ENCODE measurements at regions not wholly inside any gene's neighbourhood (a gene's known extent, or its start where the extent isn't known, plus 50 kb on each side); places are given as distances from the start of the nearest gene placed in this dataset.

GRCh38 chr7:33757050-33757449 is 148.3 kb upstream of the BMPER start:
- TF ChIP-seq, protein P1, sequence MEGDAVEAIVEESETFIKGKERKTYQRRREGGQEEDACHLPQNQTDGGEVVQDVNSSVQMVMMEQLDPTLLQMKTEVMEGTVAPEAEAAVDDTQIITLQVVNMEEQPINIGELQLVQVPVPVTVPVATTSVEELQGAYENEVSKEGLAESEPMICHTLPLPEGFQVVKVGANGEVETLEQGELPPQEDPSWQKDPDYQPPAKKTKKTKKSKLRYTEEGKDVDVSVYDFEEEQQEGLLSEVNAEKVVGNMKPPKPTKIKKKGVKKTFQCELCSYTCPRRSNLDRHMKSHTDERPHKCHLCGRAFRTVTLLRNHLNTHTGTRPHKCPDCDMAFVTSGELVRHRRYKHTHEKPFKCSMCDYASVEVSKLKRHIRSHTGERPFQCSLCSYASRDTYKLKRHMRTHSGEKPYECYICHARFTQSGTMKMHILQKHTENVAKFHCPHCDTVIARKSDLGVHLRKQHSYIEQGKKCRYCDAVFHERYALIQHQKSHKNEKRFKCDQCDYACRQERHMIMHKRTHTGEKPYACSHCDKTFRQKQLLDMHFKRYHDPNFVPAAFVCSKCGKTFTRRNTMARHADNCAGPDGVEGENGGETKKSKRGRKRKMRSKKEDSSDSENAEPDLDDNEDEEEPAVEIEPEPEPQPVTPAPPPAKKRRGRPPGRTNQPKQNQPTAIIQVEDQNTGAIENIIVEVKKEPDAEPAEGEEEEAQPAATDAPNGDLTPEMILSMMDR (IDR thresholded peaks at IDR 0.05; ENCODE audit: low read length, missing control alignments): no peak
- H3K4me3 ChIP-seq (replicated peaks; ENCODE audit: low read depth, low read length): no peak overlapping the region
- peak; percentile 42 for DNase-seq (ENCODE audit: low read depth)

- peak; percentile 78 for DNase-seq (ENCODE audit: low read depth)
- TF ChIP-seq, protein P1 (IDR thresholded peaks at IDR 0.05; ENCODE audit: low read length, missing control alignments): peak; percentile 48
- H3K4me3 ChIP-seq (replicated peaks; ENCODE audit: low read depth, low read length): no peak overlapping the region
These were observed 147.7 kb upstream of the BMPER start for GRCh38 chr7:33757563-33758165.

GRCh38 chr7:33760146-33760545 is 145.2 kb upstream of the BMPER start:
- no peak for DNase-seq (ENCODE audit: low read depth)
- H3K4me3 ChIP-seq (replicated peaks; ENCODE audit: low read depth, low read length): no peak overlapping the region
- TF ChIP-seq, protein P1 (IDR thresholded peaks at IDR 0.05; ENCODE audit: low read length, missing control alignments): no peak

DNA sequence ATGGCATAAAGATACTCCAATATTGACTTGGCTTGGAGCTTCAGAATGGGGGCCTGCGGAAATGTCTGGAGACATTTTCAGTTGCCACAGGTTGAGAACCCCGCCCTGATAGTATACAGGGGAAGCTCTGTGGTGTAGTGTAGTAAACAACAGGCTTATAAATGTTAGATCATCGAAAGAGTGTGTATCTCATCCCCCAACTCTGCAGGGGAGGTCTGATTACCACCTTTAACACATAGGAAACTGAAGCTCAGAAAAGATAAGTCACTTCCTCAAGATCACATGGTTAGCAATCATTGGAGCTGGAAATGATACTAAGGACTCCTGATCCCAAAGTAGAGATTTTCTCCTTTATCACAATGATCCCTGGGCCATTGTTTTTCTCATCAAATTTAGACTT is 144.5 kb upstream of the BMPER start:
- TF ChIP-seq, protein P1 (IDR thresholded peaks at IDR 0.05; ENCODE audit: low read length, missing control alignments): no peak
- no peak for DNase-seq (ENCODE audit: low read depth)
- H3K4me3 ChIP-seq (replicated peaks; ENCODE audit: low read depth, low read length): no peak overlapping the region

- no peak overlapping the region for H3K4me3 ChIP-seq (replicated peaks; ENCODE audit: low read depth, low read length)
- DNase-seq (ENCODE audit: low read depth): no peak
- TF ChIP-seq, protein P1 (IDR thresholded peaks at IDR 0.05; ENCODE audit: low read length, missing control alignments): no peak
These were observed 143.8 kb upstream of the BMPER start for GRCh38 chr7:33761449-33762080.

- no peak overlapping the region for H3K4me3 ChIP-seq (replicated peaks; ENCODE audit: low read depth, low read length)
- no peak for DNase-seq (ENCODE audit: low read depth)
- TF ChIP-seq, protein P1 (IDR thresholded peaks at IDR 0.05; ENCODE audit: low read length, missing control alignments): peak; percentile 10
These were observed 143.0 kb upstream of the BMPER start for GRCh38 chr7:33762151-33762910.
